ENCODE measurements at regions not wholly inside any gene's neighbourhood (a gene's known extent, or its start where the extent isn't known, plus 50 kb on each side); places are given as distances from the start of the nearest gene placed in this dataset.

GRCh38 chr12:131357920-131358319 is 353.0 kb upstream of the SFSWAP start:
- no peaks in the 10 kb centered on the region for H3K36me3 ChIP-seq (ENCODE audit: control insufficient read depth in 4 of 4, insufficient read depth in 4 of 4, low read length in 4 of 4)
- H3K9me3 ChIP-seq (ENCODE audit: control insufficient read depth in 4 of 4, insufficient read depth in 3 of 4, low read length in 3 of 4): peaks cover 0 to 2% (median 0%) of the 10 kb centered on the region in 4 donors
- H3K4me3 ChIP-seq: no peak overlapping the region
- ATAC-seq (ENCODE audit: insufficient read depth, low FRiP score) (no peak), DNase-seq (no peak)
- no peak overlapping the region for H3K9ac ChIP-seq (ENCODE audit: insufficient read depth in 1 of 2, low read length in 2 of 2)
- peaks cover 0 to 11% (median 0%) of the 10 kb centered on the region in 3 donors for H3K27me3 ChIP-seq (ENCODE audit: control insufficient read depth in 3 of 3, insufficient read depth in 3 of 3, low read length in 2 of 3)
- TF ChIP-seq CTCF (IDR thresholded peaks at IDR 0.05; ENCODE audit: control extremely low read depth, extremely low read depth): no peak
- no peaks in the 10 kb centered on the region for H3K4me1 ChIP-seq (ENCODE audit: control insufficient read depth in 5 of 5, insufficient read depth in 5 of 5, low read length in 5 of 5)
- no peak overlapping the region for H3K27ac ChIP-seq (ENCODE audit: low read depth in 1 of 2, low read length in 1 of 2)
- 45 to 49% methylated on average over 3 of the region's 3 CpGs for WGBS, 2 donors

- DNase-seq (no peak), ATAC-seq (ENCODE audit: insufficient read depth, low FRiP score) (no peak)
- Histone ChIP-seq H3K9me3 (ENCODE audit: control insufficient read depth in 4 of 4, insufficient read depth in 3 of 4, low read length in 3 of 4) (peaks cover 0 to 4% (median 0%) of the 10 kb centered on the region in 4 donors), H3K9ac (ENCODE audit: insufficient read depth in 1 of 2, low read length in 2 of 2) (no peak overlapping the region), H3K27ac (ENCODE audit: low read depth in 1 of 2, low read length in 1 of 2) (no peak overlapping the region), H3K36me3 (ENCODE audit: control insufficient read depth in 4 of 4, insufficient read depth in 4 of 4, low read length in 4 of 4) (no peaks in the 10 kb centered on the region), H3K4me1 (ENCODE audit: control insufficient read depth in 5 of 5, insufficient read depth in 5 of 5, low read length in 5 of 5) (no peaks in the 10 kb centered on the region), H3K4me3 (no peak overlapping the region), H3K27me3 (ENCODE audit: control insufficient read depth in 3 of 3, insufficient read depth in 3 of 3, low read length in 2 of 3) (peaks cover 0 to 8% (median 2%) of the 10 kb centered on the region in 3 donors)
- TF ChIP-seq CTCF (IDR thresholded peaks at IDR 0.05; ENCODE audit: control extremely low read depth, extremely low read depth): no peak
- 79 to 82% methylated on average over 12 of the region's 12 CpGs for WGBS, 2 donors
Observed at GRCh38 chr12:131362291-131363211, 348.3 kb upstream of the SFSWAP start.

GRCh38 chr12:131363393-131363792 is 347.5 kb upstream of the SFSWAP start:
- TF ChIP-seq CTCF (IDR thresholded peaks at IDR 0.05; ENCODE audit: control extremely low read depth, extremely low read depth): no peak
- no peaks in the 10 kb centered on the region for H3K4me1 ChIP-seq (ENCODE audit: control insufficient read depth in 5 of 5, insufficient read depth in 5 of 5, low read length in 5 of 5)
- H3K9ac ChIP-seq (ENCODE audit: insufficient read depth in 1 of 2, low read length in 2 of 2): no peak overlapping the region
- DNase-seq (no peak), ATAC-seq (ENCODE audit: insufficient read depth, low FRiP score) (no peak)
- peaks cover 0 to 8% (median 2%) of the 10 kb centered on the region in 3 donors for H3K27me3 ChIP-seq (ENCODE audit: control insufficient read depth in 3 of 3, insufficient read depth in 3 of 3, low read length in 2 of 3)
- H3K9me3 ChIP-seq (ENCODE audit: control insufficient read depth in 4 of 4, insufficient read depth in 3 of 4, low read length in 3 of 4): peaks cover 0 to 4% (median 0%) of the 10 kb centered on the region in 4 donors
- no peak overlapping the region for H3K4me3 ChIP-seq
- WGBS, 2 donors: 83 to 93% methylated on average over 7 of the region's 7 CpGs
- no peaks in the 10 kb centered on the region for H3K36me3 ChIP-seq (ENCODE audit: control insufficient read depth in 4 of 4, insufficient read depth in 4 of 4, low read length in 4 of 4)
- H3K27ac ChIP-seq (ENCODE audit: low read depth in 1 of 2, low read length in 1 of 2): no peak overlapping the region
